K562 (cell line): ENCODE measurements at regions not wholly inside any gene's neighbourhood (a gene's known extent, or its start where the extent isn't known, plus 50 kb on each side); places are given as distances from the start of the nearest gene placed in this dataset.

Experiments
- BRCA1 ChIP-seq, 2 experiments: fragments of 450-650 bp in 1 of 2; sonication (generic) in 1 of 2; formaldehyde crosslinking in 1 of 2; IDR thresholded peaks; 2 replicates each; pipeline versions ENCODE4 v1.5.0 to v1.6.1; 2017 to 2020; ENCODE audit warnings: mild to moderate bottlenecking in 1 of 2, missing genetic modification reagents in 1 of 2
- CHD2 ChIP-seq: IDR thresholded peaks from 2 replicates; pipeline ENCODE4 v1.6.1; 2011; ENCODE audit warnings: low read depth, low read length
- CTCF ChIP-seq, 3 experiments: IDR thresholded peaks in 2 of 3; conservative IDR thresholded peaks in 1 of 3; 2 replicates each; pipeline ENCODE4 v1.5.1; 2011 to 2012; ENCODE audit warnings: low read length in 3 of 3, mild to moderate bottlenecking in 3 of 3, control low read depth in 2 of 3, improper control_type of control experiment in 1 of 3, inconsistent platforms in 1 of 3, low read depth in 1 of 3, mixed read lengths in 1 of 3, moderate library complexity in 1 of 3; ENCODE audit not compliant: insufficient read depth in 2 of 3
- FOXA1 ChIP-seq: fragments of 450-650 bp; IDR thresholded peaks from 2 replicates; pipeline ENCODE4 v1.6.1; 2016; ENCODE audit warnings: mild to moderate bottlenecking, borderline replicate concordance
- FOXM1 ChIP-seq, 2 experiments: fragments of 450-650 bp in 1 of 2; sonication (generic) in 1 of 2; formaldehyde crosslinking in 1 of 2; IDR thresholded peaks; 2 replicates each; pipeline versions ENCODE4 v1.6.1 to v1.9.0; 2017 to 2022; ENCODE audit warnings: low read depth in 2 of 2, mild to moderate bottlenecking in 2 of 2, missing genetic modification reagents in 1 of 2, moderate library complexity in 1 of 2
- GABPA ChIP-seq: fragments of 200-800 bp; sonication (Bioruptor generic); conservative IDR thresholded peaks from 2 replicates; pipeline ENCODE4 v1.6.1; 2016; ENCODE audit warnings: low read depth, missing genetic modification characterization, missing compliant biosample characterization
- JUNB ChIP-seq: fragments of 450-650 bp; formaldehyde crosslinking; conservative IDR thresholded peaks from 2 replicates; pipeline ENCODE4 v1.4.0; 2020; ENCODE audit warnings: mild to moderate bottlenecking
- NCOA2 ChIP-seq, 2 experiments: fragments of 450-650 bp; IDR thresholded peaks; 2 replicates each; pipeline ENCODE4 v1.6.1; 2018; ENCODE audit warnings: mild to moderate bottlenecking in 2 of 2, moderate library complexity in 1 of 2; ENCODE audit not compliant: partially characterized antibody in 2 of 2
- NR3C1 ChIP-seq: sonication (generic); formaldehyde crosslinking; IDR thresholded peaks from 2 replicates; pipeline ENCODE4 v1.8.1; 2022; ENCODE audit warnings: missing genetic modification reagents
- RFX5 ChIP-seq: IDR thresholded peaks from 2 replicates; pipeline ENCODE4 v1.6.1; 2011; ENCODE audit warnings: low read depth, mild to moderate bottlenecking, improper control_type of control experiment, low read length
- SMAD3 ChIP-seq: fragments of 450-650 bp; formaldehyde crosslinking; conservative IDR thresholded peaks from 2 replicates; pipeline ENCODE4 v1.4.0; 2020; ENCODE audit warnings: mild to moderate bottlenecking

- TF ChIP-seq SMAD3 (no peak), NR3C1 (CRISPR knock-in tag) (no peak), BRCA1 (IDR thresholded peaks at IDR 0.05) (no peak), BRCA1 (CRISPR knock-in tag; IDR thresholded peaks at IDR 0.05) (no peak), FOXM1 (IDR thresholded peaks at IDR 0.05; ENCODE audit: low read depth) (no peak), FOXM1 (CRISPR knock-in tag; IDR thresholded peaks at IDR 0.05; ENCODE audit: low read depth) (no peak), JUNB (CRISPR knock-in tag) (no peak), FOXA1 (no peak), CHD2 (no peak), GABPA (tag) (no peak), NCOA2 (IDR thresholded peaks at IDR 0.05; ENCODE audit: partially characterized antibody in 2 of 2) (no peak), RFX5 (no peak), CTCF (IDR thresholded peaks at IDR 0.05 in 2 of 3, conservative IDR thresholded peaks at IDR 0.05 in 1 of 3; ENCODE audit: insufficient read depth in 2 of 3, low read depth in 1 of 3, low read length in 3 of 3) (no peak)
Measured at GRCh38 chr6:54029187-54029586, 82.1 kb upstream of the MLIP start.
